Astrocyte of the cerebellum (primary cell): ENCODE measurements at regions not wholly inside any gene's neighbourhood (a gene's known extent, or its start where the extent isn't known, plus 50 kb on each side); places are given as distances from the start of the nearest gene placed in this dataset.

Experiments
- DNase-seq: peaks from one replicate; pipeline ENCODE4 v3.0.0-alpha.2; 2011; ENCODE audit warnings: low read depth
- H3K4me3 ChIP-seq: 2 replicates; pipeline ENCODE4 v1.5.1; 2011; ENCODE audit warnings: mild to moderate bottlenecking, low read depth, low read length, moderate library complexity
- CTCF ChIP-seq: IDR thresholded peaks from 2 replicates; pipeline ENCODE4 v1.5.1; 2012; ENCODE audit warnings: low read length, low read depth, moderate library complexity, mild to moderate bottlenecking; ENCODE audit errors: missing control alignments
- in situ Hi-C: cut with HindIII; loops from 2 replicates; pipeline ENCODE4 v1.10.0; 2017; ENCODE audit warnings: low sequenced_read_pairs

- no peak for DNase-seq
- no peak for TF ChIP-seq CTCF
- in situ Hi-C loops, result no loop called here
- H3K4me3 ChIP-seq, result no peak overlapping the region
Measured at GRCh38 chr4:164287173-164287572, 466.8 kb upstream of the SMIM31 start.

DNA sequence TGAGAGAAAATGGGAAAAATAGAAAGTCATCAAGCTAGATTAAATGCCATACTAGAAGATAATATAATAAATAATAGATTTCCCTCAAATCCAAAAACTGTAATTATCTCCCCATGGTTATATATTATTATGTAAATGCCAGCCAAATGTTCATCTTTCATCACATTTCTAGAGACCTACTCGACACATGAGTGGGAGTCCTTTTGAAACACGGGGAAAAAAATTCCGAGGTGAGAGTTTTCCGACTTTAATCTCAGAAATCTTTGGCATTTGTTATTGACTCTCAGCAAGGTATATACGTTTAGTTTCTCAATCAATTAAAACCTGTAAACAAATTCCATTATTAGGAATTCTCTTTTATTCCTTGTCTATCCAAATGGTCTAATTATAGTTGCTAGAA lies 465.4 kb upstream of the SMIM31 start:
- in situ Hi-C loops, result no loop called here
- DNase-seq, result no peak
- H3K4me3 ChIP-seq, result no peak overlapping the region
- no peak for TF ChIP-seq CTCF

DNA sequence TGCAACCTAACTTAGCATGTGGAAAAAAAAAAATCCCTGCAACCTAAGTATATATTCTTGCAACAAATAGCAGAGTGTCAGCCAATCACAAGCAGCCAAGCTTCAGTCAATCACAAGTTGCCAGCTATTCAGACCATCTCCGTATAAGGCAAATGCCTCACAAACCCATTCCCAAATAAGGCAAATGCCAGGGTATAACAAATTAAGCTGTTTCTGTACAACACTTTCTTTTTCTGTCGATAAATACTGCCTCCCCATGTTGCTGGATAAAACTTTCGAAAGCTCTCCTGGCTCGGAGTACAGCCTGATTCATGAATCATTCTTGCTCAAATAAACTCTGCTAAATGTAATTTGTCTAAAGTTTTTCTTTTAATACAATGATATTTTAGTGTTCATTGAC lies 460.7 kb upstream of the SMIM31 start:
- in situ Hi-C loops, result no loop called here
- H3K4me3 ChIP-seq, result no peak overlapping the region
- no peak for DNase-seq
- no peak for TF ChIP-seq CTCF

DNA sequence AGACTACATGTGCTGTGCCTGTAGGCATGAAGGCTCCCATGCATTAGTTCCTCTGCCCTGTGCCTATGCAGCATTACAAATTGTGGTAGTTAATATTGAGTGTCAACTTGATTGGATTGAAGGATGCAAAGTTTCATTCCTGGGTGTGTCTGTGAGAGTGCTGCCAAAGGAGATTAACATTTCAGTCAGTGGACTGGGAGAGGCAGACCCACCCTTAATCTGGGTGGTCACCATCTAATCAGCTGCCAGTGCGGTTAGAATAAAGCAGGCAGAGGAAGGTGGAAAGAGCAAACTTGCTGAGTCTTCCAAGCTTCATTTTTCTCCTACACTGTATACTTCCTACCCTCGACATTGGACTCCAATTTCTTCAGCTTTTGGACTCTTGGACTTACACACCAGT lies 460.2 kb upstream of the SMIM31 start:
- no peak overlapping the region for H3K4me3 ChIP-seq
- in situ Hi-C loops, result no loop called here
- TF ChIP-seq CTCF, result no peak

GRCh38 chr4:164301430-164301829 lies 452.5 kb upstream of the SMIM31 start:
- DNase-seq, result no peak
- no peak overlapping the region for H3K4me3 ChIP-seq
- no peak for TF ChIP-seq CTCF
- in situ Hi-C loops, result no loop called here

More for the DNA sequence above, 460.2 kb upstream of the SMIM31 start:
- DNase-seq, result no peak

DNA sequence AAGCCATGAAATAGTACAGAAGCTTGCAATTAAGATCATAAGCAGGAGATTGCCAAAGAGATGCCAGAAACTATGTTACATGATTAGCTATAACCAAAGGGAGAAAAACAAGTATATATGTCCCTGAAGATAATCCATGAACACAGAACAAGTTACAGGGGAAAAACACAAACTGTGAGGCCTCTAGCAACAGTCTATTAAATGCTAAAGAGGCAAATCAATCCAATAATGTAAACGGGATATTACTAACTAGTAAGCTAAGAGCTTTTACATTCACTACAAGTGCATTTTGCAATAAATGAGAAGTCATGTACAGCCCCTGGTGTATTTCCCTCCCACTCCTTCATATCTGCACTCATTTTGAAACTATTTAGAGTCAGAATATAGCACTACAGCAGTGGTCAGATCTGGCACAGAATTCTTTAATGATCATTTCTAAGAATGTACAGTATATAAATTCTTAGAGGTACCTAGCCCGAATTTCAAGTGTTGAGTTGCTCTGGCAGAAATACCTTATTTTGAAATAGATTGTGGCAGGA lies 449.8 kb upstream of the SMIM31 start:
- in situ Hi-C loops, result no loop called here
- no peak for DNase-seq
- H3K4me3 ChIP-seq, result no peak overlapping the region
- no peak for TF ChIP-seq CTCF

GRCh38 chr4:164304861-164305260 lies 449.1 kb upstream of the SMIM31 start:
- no peak for TF ChIP-seq CTCF
- in situ Hi-C loops, result no loop called here
- no peak for DNase-seq
- H3K4me3 ChIP-seq, result no peak overlapping the region
